HG03135 (cell line): ENCODE measurements at regions not wholly inside any gene's neighbourhood (a gene's known extent, or its start where the extent isn't known, plus 50 kb on each side); places are given as distances from the start of the nearest gene placed in this dataset.
"Not testable (repeated sequence)": the region's sequence is repeated elsewhere in the genome, so short reads cannot be mapped to it uniquely, and the experiment has no call there.

Source experiments
- ATAC-seq: cut with Tn5 transposase; IDR thresholded peaks from one replicate; pipeline ENCODE4 v1.9.1; 2021; ENCODE audit warnings: mild to moderate bottlenecking, moderate library complexity; ENCODE audit not compliant: unreplicated experiment

DNA sequence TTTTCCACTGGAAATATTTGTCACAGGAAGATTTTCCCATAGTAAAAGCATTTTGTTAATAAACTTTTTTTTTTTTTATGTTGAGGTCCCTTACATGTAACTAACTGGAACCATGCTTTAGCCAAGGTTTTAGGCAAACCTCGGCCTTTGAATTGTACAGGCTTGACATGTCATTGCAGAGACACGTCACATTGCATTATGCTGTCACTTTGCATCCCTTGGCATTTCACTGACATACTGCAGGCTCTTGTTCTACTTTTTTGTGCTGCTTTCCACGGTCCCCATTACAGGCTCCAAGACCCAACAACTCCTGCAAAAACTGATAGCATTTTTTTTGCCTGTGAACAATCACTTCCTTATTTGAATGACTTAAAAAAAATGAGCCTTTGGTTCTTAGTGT lies 724.3 kb downstream of the TTLL7 start:
- ATAC-seq: not testable (repeated sequence)

DNA sequence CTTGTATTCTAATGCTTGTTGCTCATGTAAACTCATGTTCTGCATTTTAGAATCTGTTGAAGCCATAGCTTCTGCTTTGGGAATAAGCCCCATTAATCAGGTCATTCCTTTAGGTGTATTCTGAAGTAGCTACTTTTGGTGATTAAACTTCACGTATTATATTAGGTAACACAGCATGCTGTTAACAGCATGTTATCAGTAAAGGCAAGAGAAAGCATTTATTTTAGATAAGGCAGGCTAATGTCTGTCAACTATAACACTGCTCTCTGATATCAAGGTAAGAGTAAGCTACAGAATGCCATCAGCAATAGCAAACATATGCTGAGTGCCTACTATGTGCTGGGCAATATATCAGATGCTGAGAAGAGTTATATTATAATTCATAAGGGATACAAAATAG lies 726.4 kb downstream of the TTLL7 start:
- not testable (repeated sequence) for ATAC-seq

DNA sequence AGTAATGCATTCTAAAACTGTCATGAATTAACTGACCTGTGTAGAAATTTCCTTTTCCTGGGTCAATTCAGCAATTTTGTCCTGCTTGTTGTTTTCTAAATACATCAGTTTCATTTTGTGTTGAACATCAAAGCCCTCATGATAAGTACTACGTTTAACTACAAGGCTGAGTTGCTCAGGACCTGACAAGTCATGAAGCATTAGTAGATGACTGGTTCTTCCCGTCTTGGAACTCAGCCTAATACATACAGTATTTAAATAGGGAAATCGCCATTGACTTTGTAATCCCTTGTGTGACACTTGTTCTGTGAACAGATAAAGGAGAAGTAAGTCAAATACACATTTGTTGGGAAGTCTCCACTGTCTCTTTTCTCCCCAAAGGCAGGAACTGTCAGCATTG lies 727.1 kb downstream of the TTLL7 start:
- ATAC-seq: not testable (repeated sequence)

DNA sequence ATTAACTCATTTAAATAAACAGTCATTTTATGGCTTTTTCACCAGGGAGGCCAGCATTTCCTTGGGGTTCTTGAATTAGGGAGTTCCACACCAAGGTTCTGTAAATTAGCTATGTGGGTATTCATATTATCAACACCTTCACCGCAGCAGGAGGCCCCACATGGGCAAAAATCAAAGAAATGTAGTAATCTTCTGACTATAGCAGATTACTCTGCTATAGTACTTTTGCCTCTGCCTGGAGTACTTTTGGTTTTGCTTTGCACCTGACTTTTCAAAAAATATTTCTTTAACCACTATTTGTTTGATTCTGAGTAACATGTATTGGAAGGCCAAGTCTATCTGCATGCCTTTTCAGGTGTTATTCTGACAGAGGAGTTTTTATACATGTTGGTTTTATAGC lies 728.1 kb downstream of the TTLL7 start:
- ATAC-seq: not testable (repeated sequence)

DNA sequence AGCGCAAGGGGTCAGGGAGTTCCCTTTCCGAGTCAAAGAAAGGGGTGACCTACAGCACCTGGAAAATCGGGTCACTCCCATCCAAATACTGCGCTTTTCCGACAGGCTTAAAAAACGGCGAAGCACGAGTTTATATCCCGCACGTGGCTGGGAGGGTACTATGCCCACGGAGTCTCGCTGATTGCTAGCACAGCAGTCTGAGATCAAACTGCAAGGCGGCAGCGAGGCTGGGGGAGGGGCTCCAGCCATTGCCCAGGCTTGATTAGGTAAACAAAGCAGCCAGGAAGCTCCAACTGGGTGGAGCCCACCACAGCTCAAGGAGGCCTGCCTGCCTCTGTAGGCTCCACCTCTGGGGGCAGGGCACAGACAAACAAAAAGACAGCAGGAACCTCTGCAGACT lies 735.1 kb downstream of the TTLL7 start:
- ATAC-seq: not testable (repeated sequence)

DNA sequence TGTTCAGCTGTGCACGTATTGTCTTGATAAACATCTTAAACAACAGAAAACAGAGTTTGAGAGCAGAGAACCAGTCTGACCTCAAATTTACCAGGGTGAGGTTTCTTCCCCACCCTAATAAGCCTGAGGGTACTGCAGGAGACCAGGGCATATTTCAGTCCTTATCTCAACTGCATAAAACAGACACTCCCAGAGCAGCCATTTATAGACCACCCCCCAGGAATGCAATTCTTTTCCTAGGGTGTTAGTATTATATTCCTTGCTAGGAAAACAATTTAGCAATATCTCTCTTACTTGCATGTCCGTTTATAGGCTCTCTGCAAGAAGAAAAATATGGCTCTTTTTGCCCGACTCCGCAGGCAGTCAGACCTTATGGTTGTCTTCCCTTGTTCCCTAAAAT lies 747.2 kb downstream of the TTLL7 start:
- not testable (repeated sequence) for ATAC-seq

DNA sequence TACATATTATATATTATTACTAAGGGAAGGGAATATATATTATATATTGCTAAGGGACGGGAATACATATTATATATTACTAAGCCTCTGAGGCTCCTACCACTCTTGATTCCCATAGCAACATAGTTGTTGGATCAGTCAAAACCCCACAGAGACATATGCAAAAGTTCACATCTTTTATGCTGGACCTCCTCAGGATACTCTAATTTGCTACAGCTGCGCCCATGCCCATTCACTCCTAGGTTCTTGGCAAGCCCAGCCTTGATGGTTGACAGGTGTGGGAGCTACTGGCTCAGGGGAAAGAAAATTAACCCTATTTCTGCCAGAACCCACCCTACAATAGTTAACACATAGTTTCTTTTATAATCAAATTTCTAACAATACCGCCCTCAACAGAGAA lies 752.2 kb downstream of the TTLL7 start:
- not testable (repeated sequence) for ATAC-seq

DNA sequence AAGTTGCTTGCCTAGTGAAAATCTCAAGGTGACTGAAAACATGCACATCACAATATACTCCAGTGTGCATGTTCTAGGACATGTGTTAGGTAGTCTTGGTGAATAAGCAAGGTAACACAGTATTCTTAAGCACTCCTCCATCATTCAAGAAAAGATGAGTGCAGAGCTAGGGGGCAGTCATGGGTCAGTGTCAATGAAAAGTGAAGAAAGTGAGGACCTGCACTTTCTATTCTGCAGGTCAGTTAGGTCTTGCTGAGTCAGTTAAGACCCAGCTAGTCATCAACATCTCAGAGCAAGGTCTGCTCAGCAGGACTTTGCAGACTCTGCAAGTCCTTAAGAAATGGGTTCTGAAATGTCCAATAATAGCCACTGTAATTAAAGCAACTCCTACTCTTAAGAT lies 754.1 kb downstream of the TTLL7 start:
- ATAC-seq: not testable (repeated sequence)

DNA sequence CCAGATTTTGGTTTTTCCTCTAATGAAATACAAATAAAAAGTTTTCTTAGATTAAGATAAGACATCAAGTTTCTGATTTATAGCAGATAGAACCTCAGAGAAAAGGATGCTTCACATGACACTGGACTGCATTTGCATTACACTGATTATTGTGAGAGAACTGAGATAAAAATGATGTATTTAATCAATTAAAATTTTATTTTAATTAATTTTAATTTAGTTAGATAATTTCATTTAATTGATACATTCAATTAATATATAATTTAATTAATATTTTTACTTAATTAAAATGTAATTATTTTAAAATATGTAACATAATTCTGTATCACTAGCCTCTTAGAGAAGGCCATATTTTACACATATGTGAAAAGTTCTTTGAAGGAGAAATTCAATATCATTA lies 759.4 kb downstream of the TTLL7 start:
- ATAC-seq: not testable (repeated sequence)

DNA sequence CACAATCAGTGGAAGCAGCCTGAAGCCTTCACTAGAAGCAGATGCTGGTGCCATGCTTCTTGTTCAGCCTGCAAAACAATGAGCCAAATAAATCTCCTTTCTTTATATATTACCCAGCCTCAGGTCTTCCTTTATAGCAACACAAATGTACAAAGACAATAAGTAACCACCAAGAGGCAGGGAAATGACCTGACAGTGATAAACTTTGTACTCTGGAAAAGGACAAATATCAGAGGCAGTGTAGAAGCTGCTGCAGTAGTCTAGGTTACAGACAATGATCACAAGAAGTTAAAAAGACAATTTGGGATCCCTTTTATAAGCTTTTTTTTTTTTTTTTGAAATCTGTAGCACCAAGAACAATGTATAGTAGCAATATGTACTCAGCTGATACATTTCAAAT lies 760.3 kb downstream of the TTLL7 start:
- ATAC-seq: not testable (repeated sequence)

DNA sequence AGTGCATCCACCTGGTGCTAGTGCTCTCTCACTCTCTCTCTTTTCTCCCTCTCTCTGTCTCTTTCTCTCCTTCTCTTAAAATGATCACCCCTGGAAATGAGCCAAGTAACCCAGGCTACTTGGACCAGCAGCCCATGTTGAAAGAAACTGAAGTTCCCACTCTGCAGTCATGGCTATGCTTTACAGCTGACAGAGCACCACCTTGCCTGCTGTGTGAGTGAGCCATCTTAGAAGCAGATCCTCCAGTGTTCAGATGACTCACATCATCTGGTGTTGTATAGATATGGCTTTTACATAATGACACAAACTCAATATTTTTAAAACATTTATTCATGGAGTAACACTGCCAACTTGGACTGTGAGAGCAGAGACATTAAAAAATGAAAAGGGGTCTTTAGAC lies 779.1 kb downstream of the TTLL7 start:
- not testable (repeated sequence) for ATAC-seq

DNA sequence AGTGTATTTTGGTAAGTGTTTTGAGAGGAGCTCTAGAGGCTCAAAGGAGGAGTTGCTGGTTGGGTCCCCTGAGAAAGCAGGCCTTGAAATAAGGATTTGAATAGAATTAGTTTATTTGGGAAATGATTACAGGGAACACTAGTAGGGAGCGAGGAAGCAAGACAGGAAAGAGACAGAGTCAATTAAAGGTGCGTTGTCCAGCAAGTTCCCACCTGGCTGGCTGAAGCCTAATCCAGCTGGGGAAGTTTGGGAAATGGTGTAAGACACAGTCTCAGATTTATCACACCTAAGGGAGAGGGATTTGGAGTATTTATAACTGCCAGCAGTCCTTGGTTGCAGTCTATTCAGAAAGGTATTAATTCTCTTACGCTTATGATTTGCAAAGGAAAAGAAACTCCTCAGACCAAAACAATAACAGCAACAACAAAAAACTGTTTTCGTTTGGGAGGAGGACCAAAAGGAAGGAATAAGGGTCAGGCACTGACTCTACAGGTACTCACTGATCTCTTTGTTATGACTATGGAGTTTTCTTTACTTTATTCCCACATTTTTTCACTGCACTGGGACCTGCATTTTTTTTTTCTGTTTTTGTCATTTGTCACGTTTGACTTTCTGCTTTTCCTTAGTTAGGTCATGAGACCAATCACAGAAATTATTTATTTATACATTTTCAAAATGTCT lies 780.8 kb downstream of the TTLL7 start:
- not testable (repeated sequence) for ATAC-seq

DNA sequence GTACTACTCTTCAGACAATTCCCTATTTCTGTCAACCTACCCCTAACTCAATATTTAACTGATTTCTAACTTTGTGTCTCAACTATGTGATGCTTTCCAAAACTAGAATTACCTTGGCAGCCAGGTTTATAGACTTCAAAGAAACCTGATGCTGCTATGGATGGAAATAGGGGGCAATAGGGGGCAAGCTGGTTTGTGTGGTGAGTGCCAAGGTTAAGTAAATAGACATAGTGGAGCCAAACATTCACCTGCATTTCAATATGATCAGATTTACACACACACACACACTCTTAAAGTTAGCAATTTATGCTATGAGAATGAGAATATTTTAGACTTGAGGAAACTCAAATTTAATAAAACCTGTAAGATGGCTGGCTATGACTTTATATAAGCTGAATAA lies 784.6 kb downstream of the TTLL7 start:
- ATAC-seq: not testable (repeated sequence)

DNA sequence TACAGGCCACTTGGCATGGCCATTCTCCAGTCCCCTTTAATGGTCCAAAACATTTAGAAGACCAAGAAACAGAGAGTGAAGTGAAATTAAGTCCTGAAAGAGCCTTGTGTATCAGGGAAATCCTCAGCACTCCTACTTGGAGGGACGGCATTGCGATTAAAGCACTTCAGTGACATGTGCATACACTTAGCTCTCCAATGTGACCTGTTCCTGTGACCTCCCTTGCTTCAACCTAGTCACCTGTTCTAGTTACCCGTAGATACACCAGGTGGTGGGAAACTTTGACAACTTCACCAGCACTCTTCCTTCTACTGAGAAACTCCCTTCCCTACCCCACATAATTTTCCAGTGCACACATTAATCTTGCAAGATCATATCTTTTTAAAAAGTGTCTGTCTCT lies 785.3 kb downstream of the TTLL7 start:
- ATAC-seq: not testable (repeated sequence)

DNA sequence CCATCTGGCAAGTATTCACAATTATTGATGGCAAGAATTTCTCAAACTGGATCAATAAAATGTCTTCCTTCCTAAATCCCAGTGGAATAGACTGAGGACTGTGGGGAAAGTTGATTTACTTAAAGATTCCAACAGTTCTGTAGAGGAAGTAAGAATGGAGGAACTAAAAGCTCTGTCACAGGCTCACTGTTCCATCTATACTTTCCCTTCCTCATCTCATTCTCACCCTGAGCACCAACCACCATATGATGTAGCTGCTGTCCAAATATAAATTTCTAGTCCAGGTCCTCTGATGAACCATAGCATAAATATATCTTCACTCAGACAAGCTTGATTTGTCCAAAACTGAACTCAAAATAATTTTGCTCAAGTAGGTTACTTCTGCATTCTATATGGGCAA lies 786.9 kb downstream of the TTLL7 start:
- ATAC-seq: not testable (repeated sequence)

DNA sequence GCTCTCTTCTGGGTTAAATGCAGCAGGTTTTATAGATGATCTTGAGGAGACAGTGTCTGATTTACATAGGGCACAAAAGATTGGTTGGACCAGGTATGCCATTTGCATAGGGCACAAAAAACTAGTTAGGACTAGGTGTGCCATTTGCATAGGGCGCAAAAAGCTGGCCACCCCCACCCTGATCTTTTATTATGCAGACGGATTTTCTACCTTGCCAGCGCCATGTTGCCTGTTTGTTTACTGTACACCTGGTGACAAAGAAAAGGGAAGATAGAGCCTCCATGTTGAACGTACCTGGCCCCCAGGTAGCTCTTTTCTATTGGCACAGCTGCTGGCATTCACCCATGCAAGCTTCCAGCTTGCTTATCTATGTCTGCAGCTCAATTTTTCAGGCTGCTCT lies 790.4 kb downstream of the TTLL7 start:
- ATAC-seq: not testable (repeated sequence)

DNA sequence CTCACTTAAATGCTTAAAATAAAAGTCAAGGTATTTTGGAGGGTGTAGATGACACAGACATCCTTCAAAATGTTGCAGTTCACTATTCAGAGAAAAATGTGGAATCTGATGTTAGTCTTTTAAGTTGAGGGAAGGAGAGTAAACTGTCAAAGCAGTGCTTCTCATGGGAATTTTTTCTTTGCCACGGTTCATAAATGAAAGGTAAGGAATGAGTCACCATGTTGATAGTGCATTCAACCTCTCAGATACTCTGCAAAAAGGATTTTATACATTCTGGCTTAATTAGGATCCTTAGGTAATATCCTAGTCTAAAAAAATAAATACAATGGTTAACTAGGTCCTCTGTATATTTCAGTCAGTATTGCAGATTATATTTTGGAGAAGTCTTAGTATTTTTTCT lies 804.3 kb downstream of the TTLL7 start:
- not testable (repeated sequence) for ATAC-seq

DNA sequence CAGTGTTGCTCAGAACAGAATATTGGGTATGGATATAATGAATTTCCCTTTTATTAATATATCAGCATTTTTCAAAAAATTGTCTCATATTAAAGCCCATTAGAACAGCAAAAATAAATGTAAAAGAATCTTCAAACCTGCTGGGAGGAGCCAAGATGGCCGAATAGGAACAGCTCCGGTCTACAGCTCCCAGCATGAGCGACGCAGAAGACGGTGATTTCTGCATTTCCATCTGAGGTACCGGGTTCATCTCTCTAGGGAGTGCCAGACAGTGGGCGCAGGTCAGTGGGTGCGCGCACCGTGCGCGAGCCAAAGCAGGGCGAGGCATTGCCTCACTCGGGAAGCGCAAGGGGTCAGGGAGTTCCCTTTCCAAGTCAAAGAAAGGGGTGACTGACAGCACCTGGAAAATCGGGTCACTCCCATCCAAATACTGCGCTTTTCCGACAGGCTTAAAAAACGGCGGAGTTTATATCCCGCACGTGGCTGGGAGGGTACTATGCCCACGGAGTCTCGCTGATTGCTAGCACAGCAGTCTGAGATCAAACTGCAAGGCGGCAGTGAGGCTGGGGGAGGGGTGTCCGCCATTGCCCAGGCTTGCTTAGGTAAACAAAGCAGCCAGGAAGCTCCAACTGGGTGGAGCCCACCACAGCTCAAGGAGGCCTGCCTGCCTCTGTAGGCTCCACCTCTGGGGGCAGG lies 816.8 kb downstream of the TTLL7 start:
- ATAC-seq: not testable (repeated sequence)

DNA sequence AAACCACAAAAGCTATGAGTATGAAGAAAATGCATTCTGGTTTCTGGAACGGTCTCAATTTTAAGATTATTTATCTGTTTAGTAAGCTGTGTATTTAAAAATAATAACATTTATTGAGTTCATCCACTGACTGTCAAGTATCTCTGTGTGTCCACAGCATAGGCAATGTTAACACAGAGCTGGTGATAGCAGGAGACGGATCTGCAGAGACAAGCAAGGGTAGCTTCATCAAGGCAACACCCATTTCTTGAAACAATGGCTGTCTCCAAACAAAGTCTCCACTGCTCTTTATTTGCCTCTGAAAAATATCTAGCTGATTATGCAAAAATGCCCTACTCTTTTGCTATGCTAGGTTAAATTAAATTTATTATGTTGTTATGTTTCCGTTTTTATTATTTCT lies 818.3 kb downstream of the TTLL7 start:
- ATAC-seq: not testable (repeated sequence)

DNA sequence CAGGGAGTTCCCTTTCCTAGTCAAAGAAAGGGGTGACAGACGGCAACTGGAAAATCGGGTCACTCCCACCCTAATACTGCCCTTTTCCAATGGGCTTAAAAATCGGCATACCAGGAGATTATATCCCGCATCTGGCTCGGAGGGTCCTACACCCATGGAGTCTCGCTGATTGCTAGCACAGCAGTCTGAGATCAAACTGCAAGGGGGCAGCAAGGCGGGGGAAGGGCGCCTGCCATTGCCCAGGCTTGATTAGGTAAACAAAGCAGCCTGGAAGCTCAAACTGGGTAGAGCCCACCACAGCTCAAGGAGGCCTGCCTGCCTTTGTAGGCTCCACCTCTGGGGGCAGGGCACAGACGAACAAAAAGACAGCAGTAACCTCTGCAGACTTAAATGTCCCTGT lies 831.3 kb downstream of the TTLL7 start:
- ATAC-seq: not testable (repeated sequence)

DNA sequence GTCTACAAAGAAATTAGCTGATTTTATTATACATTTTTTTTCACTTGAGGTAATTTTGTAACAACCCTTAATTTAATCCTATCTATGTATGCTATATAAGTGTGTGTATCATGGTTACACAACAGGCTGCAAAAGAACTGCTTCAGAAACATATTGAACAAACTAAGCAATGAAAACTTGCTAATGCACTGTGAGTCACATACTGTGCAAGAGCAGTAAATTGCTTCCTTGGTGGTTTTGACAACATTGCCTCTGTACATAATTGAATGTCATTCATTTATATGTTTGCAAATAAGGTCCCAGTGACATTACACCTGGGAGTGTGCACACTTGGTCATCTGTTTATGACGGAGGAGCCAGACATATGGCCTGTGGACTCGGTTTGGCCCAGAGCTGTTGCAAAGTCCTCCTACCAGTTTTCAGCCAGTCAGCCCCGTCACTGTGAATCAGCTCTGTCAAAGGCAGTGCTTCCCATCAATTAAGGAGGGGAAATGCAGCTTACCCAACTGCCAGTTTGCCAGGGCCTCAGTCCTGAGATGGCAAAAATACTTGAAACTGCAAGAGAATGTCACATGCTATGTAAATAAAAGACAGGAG lies 835.0 kb downstream of the TTLL7 start:
- ATAC-seq: not testable (repeated sequence)

DNA sequence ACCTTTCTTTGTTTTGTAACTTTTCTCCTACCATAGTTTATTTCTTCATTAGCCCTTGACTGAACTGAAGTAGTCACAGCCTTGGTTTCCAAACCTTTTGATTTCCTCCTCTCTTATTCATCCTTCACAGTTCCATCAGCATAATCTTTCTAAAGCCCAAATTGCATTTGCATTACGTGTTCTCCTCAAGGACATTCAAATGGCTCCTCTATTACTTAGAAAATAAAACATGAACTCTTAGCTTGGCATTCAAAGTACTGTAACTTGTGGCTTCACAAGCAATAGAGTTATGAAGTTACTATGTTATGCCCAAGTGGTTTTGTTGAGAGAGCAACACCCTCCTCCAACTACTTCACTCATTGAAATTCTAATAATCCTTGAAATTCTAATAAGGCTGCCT lies 840.0 kb downstream of the TTLL7 start:
- not testable (repeated sequence) for ATAC-seq
